IMR-90 (cell line): ENCODE measurements at regions not wholly inside any gene's neighbourhood (a gene's known extent, or its start where the extent isn't known, plus 50 kb on each side); places are given as distances from the start of the nearest gene placed in this dataset.

Experiments used
- ATAC-seq: fragments of 200-7000 bp; cut with Tn5 transposase; 2 replicates; pipeline ENCODE4 v1.9.1; 2020; ENCODE audit warnings: low read depth, mild to moderate bottlenecking, moderate library complexity
- BruUV-seq: library from RNA; stranded (reverse); fragments of 400-500 nt; replicated peaks from 2 replicates; lab custom pipeline; 2021; lab: Mats Ljungman, UMichigan
- CTCF ChIA-PET: fragments of 300-600 bp; formaldehyde crosslinking; extraction: SDS; loops from one replicate; lab custom pipeline; 2021; ENCODE audit warnings: antibody characterized with exemption; lab: Yijun Ruan, JAX
- POLR2A ChIA-PET: fragments of 300-600 bp; sonication (Branson Sonifier 250); formaldehyde crosslinking; loops from one replicate; lab custom pipeline; 2022; ENCODE audit warnings: antibody characterized with exemption; ENCODE audit not compliant: unreplicated experiment; lab: Charles Lee
- DNase-seq: peaks from one replicate; pipeline ENCODE4 v3.0.0; 2013
- H2AFZ ChIP-seq: replicated peaks from 2 replicates; pipeline ENCODE3; 2013; ENCODE audit warnings: low read length, mild to moderate bottlenecking; ENCODE audit not compliant: poor library complexity
- H2AK5ac ChIP-seq: 2 replicates; pipeline ENCODE4 v1.6.1; 2013; ENCODE audit warnings: low read depth, low read length, inconsistent platforms
- H2AK9ac ChIP-seq: replicated peaks from 2 replicates; pipeline ENCODE3; 2013; ENCODE audit warnings: mild to moderate bottlenecking, low read depth, low read length, moderate library complexity; ENCODE audit not compliant: poor library complexity
- H2BK120ac ChIP-seq: 2 replicates; pipeline ENCODE4 v1.6.1; 2013; ENCODE audit warnings: low read depth, low read length, inconsistent platforms
- H2BK15ac ChIP-seq: 3 replicates; pipeline ENCODE4 v1.6.1; 2013; ENCODE audit warnings: low read depth, low read length, inconsistent platforms
- H2BK20ac ChIP-seq: 2 replicates; pipeline ENCODE4 v1.6.1; 2013; ENCODE audit warnings: low read depth, mild to moderate bottlenecking, inconsistent platforms, low read length, moderate library complexity
- H2BK5ac ChIP-seq: 2 replicates; pipeline ENCODE4 v1.6.1; 2013; ENCODE audit warnings: mild to moderate bottlenecking, low read depth, low read length, inconsistent platforms; ENCODE audit not compliant: poor library complexity, severe bottlenecking
- H3K14ac ChIP-seq: replicated peaks from 2 replicates; pipeline ENCODE4 v1.6.1; 2013; ENCODE audit warnings: low read depth, low read length, inconsistent platforms
- H3K18ac ChIP-seq: 2 replicates; pipeline ENCODE4 v1.6.1; 2013; ENCODE audit warnings: low read depth, low read length, control low read depth
- H3K23ac ChIP-seq: 2 replicates; pipeline ENCODE4 v1.6.1; 2013; ENCODE audit warnings: low read depth, low read length, inconsistent platforms
- H3K27ac ChIP-seq: 2 replicates; pipeline ENCODE4 v1.5.1; 2013; ENCODE audit warnings: mild to moderate bottlenecking, control low read depth, low read length; ENCODE audit not compliant: insufficient read depth
- H3K27me3 ChIP-seq: 2 replicates; pipeline ENCODE4 v1.6.1; 2013; ENCODE audit warnings: low read length; ENCODE audit not compliant: control insufficient read depth, insufficient read depth
- H3K36me3 ChIP-seq: 2 replicates; pipeline ENCODE4 v1.6.1; 2013; ENCODE audit warnings: low read length, mixed read lengths; ENCODE audit not compliant: control insufficient read depth, insufficient read depth
- H3K4ac ChIP-seq: 2 replicates; pipeline ENCODE4 v1.6.1; 2013; ENCODE audit warnings: low read depth, low read length, inconsistent platforms
- H3K4me1 ChIP-seq: 2 replicates; pipeline ENCODE4 v1.6.1; 2013; ENCODE audit warnings: low read length, mixed read lengths; ENCODE audit not compliant: control insufficient read depth, insufficient read depth
- H3K4me2 ChIP-seq: 2 replicates; pipeline ENCODE4 v1.6.1; 2013; ENCODE audit warnings: low read depth, mild to moderate bottlenecking, control low read depth, low read length, moderate library complexity
- H3K4me3 ChIP-seq: 2 replicates; pipeline ENCODE4 v1.5.1; 2013; ENCODE audit warnings: low read depth, mild to moderate bottlenecking, control low read depth, low read length, moderate library complexity; ENCODE audit not compliant: insufficient read depth
- H3K56ac ChIP-seq: 2 replicates; pipeline ENCODE4 v1.6.1; 2013; ENCODE audit warnings: low read length, inconsistent platforms; ENCODE audit not compliant: insufficient read depth; ENCODE audit errors: extremely low read depth
- H3K79me1 ChIP-seq, 2 experiments: 2 replicates each; pipeline ENCODE4 v1.6.1; 2013; ENCODE audit warnings: low read length in 2 of 2, inconsistent platforms in 1 of 2, low read depth in 1 of 2
- H3K9ac ChIP-seq: 2 replicates; pipeline ENCODE4 v1.6.1; 2013; ENCODE audit warnings: low read depth, low read length, control low read depth
- H3K9me1 ChIP-seq: 2 replicates; pipeline ENCODE4 v1.6.1; 2013; ENCODE audit warnings: low read length, inconsistent platforms; ENCODE audit not compliant: insufficient read depth
- H3K9me3 ChIP-seq: 2 replicates; pipeline ENCODE4 v1.6.1; 2013; ENCODE audit warnings: low read length; ENCODE audit not compliant: control insufficient read depth, insufficient read depth
- H4K20me1 ChIP-seq: 2 replicates; pipeline ENCODE4 v1.6.1; 2013; ENCODE audit warnings: low read length, inconsistent platforms; ENCODE audit not compliant: insufficient read depth
- H4K5ac ChIP-seq: 2 replicates; pipeline ENCODE4 v1.6.1; 2013; ENCODE audit warnings: mild to moderate bottlenecking, low read depth, low read length, control low read depth
- H4K8ac ChIP-seq, 2 experiments: 2 replicates each; pipeline ENCODE4 v1.6.1; 2013; ENCODE audit warnings: low read depth in 2 of 2, low read length in 2 of 2, control low read depth in 1 of 2, inconsistent platforms in 1 of 2
- H4K91ac ChIP-seq: 2 replicates; pipeline ENCODE4 v1.6.1; 2013; ENCODE audit warnings: low read depth, low read length, inconsistent platforms; ENCODE audit not compliant: insufficient read depth
- BHLHE40 ChIP-seq: fragments of 150-350 bp; IDR thresholded peaks from 2 replicates; pipeline ENCODE4 v1.6.1; 2016; ENCODE audit warnings: mild to moderate bottlenecking, low read depth, low read length
- CEBPB ChIP-seq: IDR thresholded peaks from 2 replicates; pipeline ENCODE4 v1.6.1; 2012; ENCODE audit warnings: low read depth, low read length, improper control_type of control experiment
- CHD1 ChIP-seq: IDR thresholded peaks from 2 replicates; pipeline ENCODE4 v1.6.1; 2012; ENCODE audit warnings: low read depth, low read length, improper control_type of control experiment
- ELK1 ChIP-seq: fragments of 150-350 bp; IDR thresholded peaks from 2 replicates; pipeline ENCODE4 v1.6.1; 2016; ENCODE audit warnings: low read depth, mild to moderate bottlenecking, low read length, moderate library complexity, borderline replicate concordance
- FOS ChIP-seq: fragments of 150-350 bp; IDR thresholded peaks from 2 replicates; pipeline ENCODE4 v1.6.1; 2016; ENCODE audit warnings: low read depth, low read length
- MAFK ChIP-seq: IDR thresholded peaks from 2 replicates; pipeline ENCODE4 v1.6.1; 2012; ENCODE audit warnings: low read depth, low read length, improper control_type of control experiment
- MAZ ChIP-seq: IDR thresholded peaks from 2 replicates; pipeline ENCODE4 v1.6.1; 2012; ENCODE audit warnings: low read depth, mild to moderate bottlenecking, low read length, improper control_type of control experiment, moderate library complexity, borderline replicate concordance
- MXI1 ChIP-seq: IDR thresholded peaks from 2 replicates; pipeline ENCODE4 v1.6.1; 2012; ENCODE audit warnings: low read depth, mild to moderate bottlenecking, low read length, moderate library complexity, borderline replicate concordance
- NFE2L2 ChIP-seq: fragments of 150-350 bp; IDR thresholded peaks from 2 replicates; pipeline ENCODE4 v1.6.1; 2016; ENCODE audit warnings: low read depth, mild to moderate bottlenecking, low read length
- POLR2A ChIP-seq: IDR thresholded peaks from 2 replicates; pipeline ENCODE4 v1.6.1; 2012; ENCODE audit warnings: mild to moderate bottlenecking, low read depth, low read length
- RAD21 ChIP-seq: IDR thresholded peaks from 2 replicates; pipeline ENCODE4 v1.6.1; 2012; ENCODE audit warnings: low read length, improper control_type of control experiment
- RCOR1 ChIP-seq: IDR thresholded peaks from 2 replicates; pipeline ENCODE4 v1.6.1; 2012; ENCODE audit warnings: mild to moderate bottlenecking, low read length, improper control_type of control experiment; ENCODE audit not compliant: insufficient replicate concordance
- RFX5 ChIP-seq: IDR thresholded peaks from 2 replicates; pipeline ENCODE4 v1.8.0; 2012; ENCODE audit warnings: low read depth, mild to moderate bottlenecking, low read length, moderate library complexity
- SMC3 ChIP-seq: fragments of 150-350 bp; IDR thresholded peaks from 2 replicates; pipeline ENCODE4 v1.6.1; 2016; ENCODE audit warnings: low read depth, mild to moderate bottlenecking, antibody characterized with exemption, low read length, moderate library complexity
- USF2 ChIP-seq: fragments of 150-350 bp; IDR thresholded peaks from 2 replicates; pipeline ENCODE4 v1.6.1; 2017; ENCODE audit warnings: mild to moderate bottlenecking, antibody characterized with exemption, low read length, low read depth
- dilution Hi-C: fragments of 300-500 bp; cut with HindIII; formaldehyde crosslinking; loops from one replicate; pipeline ENCODE4 v1.14.3; 2018; ENCODE audit warnings: low sequenced_read_pairs; ENCODE audit not compliant: unreplicated experiment
- in situ Hi-C: fragments of 300-500 bp; cut with MboI; formaldehyde crosslinking; loops from 3 replicates; pipeline ENCODE4 v1.14.3; 2019; ENCODE audit warnings: low sequenced_read_pairs, inconsistent platforms, mixed read lengths
- intact Hi-C: fragments of 100-400 bp; cut with micrococcal nuclease; formaldehyde crosslinking; loops from 2 replicates; pipeline ENCODE4 v1.10.0; 2022

GRCh38 chr20:55031971-55032370, 556.6 kb downstream of the DOK5 start:
- Histone ChIP-seq H3K14ac (no peak overlapping the region), H3K79me1 (no peaks in the 10 kb centered on the region), H3K23ac (no peak overlapping the region), H4K8ac (no peak overlapping the region), H3K18ac (no peak overlapping the region), H3K56ac (no peak overlapping the region), H3K27ac (no peak overlapping the region), H3K27me3 (no peaks in the 10 kb centered on the region), H3K9me1 (no peaks in the 10 kb centered on the region), H3K4me1 (no peaks in the 10 kb centered on the region), H2AFZ (no peak overlapping the region), H3K9ac (no peak overlapping the region), H2BK5ac (no peak overlapping the region), H4K5ac (no peak overlapping the region), H3K36me3 (no peaks in the 10 kb centered on the region), H4K20me1 (no peaks in the 10 kb centered on the region), H2AK5ac (no peak overlapping the region), H2AK9ac (no peak overlapping the region), H4K91ac (no peak overlapping the region), H3K4me3 (no peak overlapping the region), H3K9me3 (peaks cover 22% of the 10 kb centered on the region), H3K4ac (no peak overlapping the region), H2BK15ac (no peak overlapping the region), H2BK20ac (no peak overlapping the region), H3K4me2 (no peak overlapping the region), H2BK120ac (no peak overlapping the region)
- ChIA-PET CTCF (no interaction called here), POLR2A (no interaction called here)
- TF ChIP-seq SMC3, result no peak
- no peak for TF ChIP-seq NFE2L2
- TF ChIP-seq ELK1, result no peak
- TF ChIP-seq USF2, result no peak
- TF ChIP-seq BHLHE40, result no peak
- TF ChIP-seq FOS, result no peak
- no peak for TF ChIP-seq POLR2A
- no peak for TF ChIP-seq CEBPB
- no peak for TF ChIP-seq RCOR1
- TF ChIP-seq RAD21, result no peak
- TF ChIP-seq MAFK, result no peak
- no peak for TF ChIP-seq MXI1
- no peak for TF ChIP-seq MAZ
- TF ChIP-seq CHD1, result no peak
- no peak for TF ChIP-seq RFX5
- dilution Hi-C loops, result no loop called here
- DNase-seq (no peak), ATAC-seq (no peak)
- in situ Hi-C loops, result no loop called here
- intact Hi-C loops, result no loop called here
- BruUV-seq, result no TSS peak
